GM23338 (cell line): ENCODE measurements at regions not wholly inside any gene's neighbourhood (a gene's known extent, or its start where the extent isn't known, plus 50 kb on each side); places are given as distances from the start of the nearest gene placed in this dataset.
"Not testable (repeated sequence)": the region's sequence is repeated elsewhere in the genome, so short reads cannot be mapped to it uniquely, and the experiment has no call there.

Experiments used
- CREB1 ChIP-seq: fragments of 250-450 bp; sonication (Bioruptor Pico); IDR thresholded peaks from 2 replicates; pipeline ENCODE4 v1.5.0; 2020; ENCODE audit warnings: low read depth, mild to moderate bottlenecking, moderate library complexity
- CTCF ChIP-seq, 2 experiments: fragments of 200-600 bp in 1 of 2; sonication (generic) in 1 of 2; conservative IDR thresholded peaks; 2 replicates each; pipeline versions ENCODE4 v1.5.1 to v1.6.1; 2016 to 2017; ENCODE audit warnings: antibody characterized with exemption in 2 of 2, low read depth in 2 of 2, mild to moderate bottlenecking in 2 of 2, moderate library complexity in 1 of 2
- EZH2 ChIP-seq: fragments of 200-600 bp; sonication (generic); IDR thresholded peaks from one replicate; pipeline ENCODE4 v1.8.0; 2017; ENCODE audit warnings: antibody characterized with exemption, mild to moderate bottlenecking, low read depth; ENCODE audit not compliant: unreplicated experiment
- EZH2phosphoT487 ChIP-seq: fragments of 200-600 bp; sonication (generic); IDR thresholded peaks from one replicate; pipeline ENCODE4 v1.8.1; 2018; ENCODE audit warnings: antibody characterized with exemption; ENCODE audit not compliant: unreplicated experiment
- JUNB ChIP-seq: IDR thresholded peaks from one replicate; pipeline ENCODE4 v1.6.1; 2016; ENCODE audit warnings: antibody characterized with exemption; ENCODE audit not compliant: unreplicated experiment
- POLR2AphosphoS5 ChIP-seq: IDR thresholded peaks from 2 replicates; pipeline ENCODE4 v1.6.1; 2016; ENCODE audit warnings: antibody characterized with exemption, low read depth
- REST ChIP-seq: IDR thresholded peaks from one replicate; pipeline ENCODE4 v1.6.1; 2018; ENCODE audit warnings: antibody characterized with exemption; ENCODE audit not compliant: unreplicated experiment
- STAT1 ChIP-seq: IDR thresholded peaks from one replicate; pipeline ENCODE4 v1.6.1; 2016; ENCODE audit warnings: antibody characterized with exemption; ENCODE audit not compliant: unreplicated experiment
- ZNF114 ChIP-seq: fragments of 250-450 bp; sonication (Bioruptor Pico); IDR thresholded peaks from 2 replicates; pipeline ENCODE4 v1.5.0; 2020; ENCODE audit warnings: mild to moderate bottlenecking, moderate library complexity

- not testable (repeated sequence) for TF ChIP-seq EZH2; CTCF (conservative IDR thresholded peaks at IDR 0.05; ENCODE audit: low read depth in 2 of 2); REST; POLR2AphosphoS5; EZH2phosphoT487; ZNF114 (CRISPR knock-in tag); JUNB; STAT1; CREB1 (CRISPR knock-in tag)
These were observed 358.8 kb upstream of the LRP1B start for GRCh38 chr2:142489631-142490030.
